DMS53 treated with DMSO at 0.1 percent for 48 hours (cell line): ENCODE measurements at regions not wholly inside any gene's neighbourhood (a gene's known extent, or its start where the extent isn't known, plus 50 kb on each side); places are given as distances from the start of the nearest gene placed in this dataset.
A peak's percentile ranks its signal among the peaks of the same experiment; 100 is the strongest.
"Not testable (repeated sequence)": the region's sequence is repeated elsewhere in the genome, so short reads cannot be mapped to it uniquely, and the experiment has no call there.

ENCODE experiments used
- DNase-seq: peaks from one replicate; lab custom pipeline; 2025; ENCODE audit not compliant: unreplicated experiment; lab: John Stamatoyannopoulos, UW

GRCh38 chr5:161042443-161042842 is 190.4 kb upstream of the ATP10B start:
- DNase-seq = no peak

DNA sequence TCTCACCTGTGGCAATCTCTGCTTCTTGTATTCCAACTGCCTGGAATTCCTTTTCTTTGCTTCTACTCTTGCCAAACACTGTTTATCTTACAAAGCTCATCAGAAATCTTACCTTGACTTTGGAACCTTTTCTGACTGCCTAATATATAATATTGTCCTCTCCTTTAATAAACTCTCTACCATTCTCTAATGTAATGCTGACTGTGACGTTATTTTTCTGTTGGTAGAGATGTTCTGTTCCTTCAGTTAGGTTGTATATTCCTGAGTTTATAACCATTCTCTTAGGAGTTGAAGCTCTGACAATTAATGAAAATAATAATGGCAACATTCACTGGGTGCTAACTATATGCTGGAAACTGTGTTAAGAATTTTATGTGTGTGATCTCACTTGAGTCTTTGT is 188.8 kb upstream of the ATP10B start:
- no peak for DNase-seq

DNA sequence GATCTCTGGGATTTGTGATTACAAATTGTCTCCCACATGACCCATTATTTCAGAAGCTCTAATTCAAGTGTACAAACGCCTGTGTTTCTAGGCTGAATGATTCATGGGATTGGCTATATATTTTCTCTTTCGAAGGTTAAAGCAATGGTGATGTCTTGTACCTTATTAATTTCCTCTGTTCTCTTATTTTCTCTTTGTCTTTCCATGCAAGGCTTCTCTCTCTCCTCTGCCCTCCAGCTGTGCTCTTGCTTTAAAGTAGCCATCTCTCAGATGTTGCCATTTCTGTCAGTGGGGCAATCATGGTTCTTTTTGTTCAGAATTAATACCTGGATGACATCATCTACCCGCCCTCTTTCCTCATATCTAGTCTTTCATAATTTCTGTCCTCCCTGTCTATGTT is 184.3 kb upstream of the ATP10B start:
- no peak for DNase-seq

DNA sequence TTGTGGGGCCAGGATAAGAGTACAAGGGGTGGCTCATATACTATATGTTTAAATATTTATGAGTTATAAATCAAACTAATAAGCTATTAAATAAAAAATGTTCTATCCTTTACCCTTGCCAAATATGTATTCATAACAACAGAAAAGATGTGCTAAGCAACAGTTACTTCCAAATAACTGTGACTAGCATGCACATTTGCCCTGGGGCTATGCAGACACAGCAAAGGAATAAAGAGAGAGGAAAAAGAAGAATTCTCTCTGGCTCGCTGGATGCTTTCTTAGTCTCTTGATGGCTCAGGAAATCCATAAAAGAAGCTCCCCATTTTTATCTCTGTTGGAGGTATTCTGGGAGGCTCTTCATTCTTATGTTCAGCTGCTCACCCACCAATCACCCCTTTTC is 182.4 kb upstream of the ATP10B start:
- DNase-seq = no peak

GRCh38 chr5:161030229-161030628 is 178.2 kb upstream of the ATP10B start:
- no peak for DNase-seq

- DNase-seq = no peak
Measured at GRCh38 chr5:161027763-161028162, 175.8 kb upstream of the ATP10B start.

DNA sequence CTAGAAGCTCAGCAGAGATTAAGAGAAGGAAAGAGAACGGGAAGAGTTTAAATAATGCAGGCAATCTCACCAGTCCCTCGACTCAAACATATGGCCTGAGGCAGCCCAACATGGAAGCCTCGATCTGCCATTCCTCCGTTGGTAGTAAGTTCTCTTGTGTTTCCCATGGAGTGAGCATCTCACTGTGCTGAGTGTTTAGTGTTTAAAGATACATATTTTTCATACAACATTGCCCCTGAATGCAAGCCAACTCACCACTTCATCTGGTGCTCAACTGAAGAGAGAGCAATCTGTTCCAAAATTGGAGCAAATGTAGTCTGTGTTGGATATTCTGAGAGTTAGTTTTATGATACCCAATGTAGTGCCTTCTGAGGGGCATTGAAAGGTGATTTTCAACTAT is 171.5 kb upstream of the ATP10B start:
- no peak for DNase-seq

DNA sequence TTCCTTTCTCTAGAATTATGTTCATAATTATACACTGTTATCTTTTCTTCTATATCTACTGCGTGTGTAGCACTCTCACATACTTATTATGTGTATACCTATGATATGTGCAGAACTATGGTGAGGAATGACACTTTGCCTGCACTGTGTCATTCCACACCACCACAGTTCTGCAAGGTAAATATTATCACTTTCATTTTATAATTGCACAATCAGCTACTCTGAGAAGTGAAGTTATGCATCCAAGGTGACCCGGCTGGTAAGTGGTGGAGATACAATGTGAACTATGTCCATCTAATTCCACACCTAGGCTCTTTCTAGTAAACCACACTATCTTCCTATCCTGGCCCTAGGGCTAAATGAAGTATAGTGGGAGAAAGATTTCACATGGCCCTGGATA is 170.1 kb upstream of the ATP10B start:
- no peak for DNase-seq

- DNase-seq = no peak
Measured at GRCh38 chr5:161009817-161010216, 157.8 kb upstream of the ATP10B start.

DNA sequence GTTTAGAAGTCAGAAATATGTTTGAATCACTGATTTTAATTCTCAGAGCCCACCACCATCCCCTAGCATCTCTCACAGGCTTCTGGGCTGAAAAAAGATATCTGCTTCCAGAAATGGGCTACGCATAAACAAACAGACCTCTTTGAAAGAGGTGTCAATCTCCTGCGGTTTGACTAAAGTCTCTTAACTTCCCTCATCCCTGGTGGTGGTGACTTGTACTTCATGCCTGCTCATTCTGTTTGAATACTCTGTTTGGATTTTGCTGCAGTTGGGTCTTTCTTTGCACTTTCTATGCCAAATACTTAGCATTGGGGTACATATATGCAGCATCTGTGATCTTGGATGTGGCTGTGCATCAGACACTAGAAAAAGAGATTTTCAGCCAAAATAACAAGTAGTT is 157.2 kb upstream of the ATP10B start:
- no peak for DNase-seq

GRCh38 chr5:161007879-161008278 is 155.9 kb upstream of the ATP10B start:
- no peak for DNase-seq

DNA sequence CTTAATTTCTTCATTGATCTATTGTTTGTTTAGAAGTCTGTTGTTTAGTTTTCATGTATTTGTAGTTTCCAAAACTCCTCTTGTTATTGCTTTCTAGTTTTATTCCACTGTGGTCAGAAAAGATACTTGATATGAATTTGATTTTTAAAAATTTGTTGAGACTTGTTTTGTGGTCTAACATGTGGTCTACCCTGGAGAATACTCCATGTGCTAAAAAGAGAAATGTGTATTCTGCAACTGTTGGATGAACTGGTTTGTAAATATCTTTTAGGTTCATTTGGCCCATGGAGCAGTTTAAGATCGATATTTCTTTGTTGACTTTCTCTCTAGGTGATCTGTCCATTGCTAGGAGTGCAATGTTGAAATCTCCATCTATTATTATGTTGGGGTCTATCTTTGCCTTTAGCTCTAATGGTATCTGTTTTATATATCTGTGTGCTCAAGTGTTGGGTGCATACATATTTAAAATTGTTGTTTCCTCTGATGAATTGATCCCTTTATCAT is 150.6 kb upstream of the ATP10B start:
- no peak for DNase-seq

DNA sequence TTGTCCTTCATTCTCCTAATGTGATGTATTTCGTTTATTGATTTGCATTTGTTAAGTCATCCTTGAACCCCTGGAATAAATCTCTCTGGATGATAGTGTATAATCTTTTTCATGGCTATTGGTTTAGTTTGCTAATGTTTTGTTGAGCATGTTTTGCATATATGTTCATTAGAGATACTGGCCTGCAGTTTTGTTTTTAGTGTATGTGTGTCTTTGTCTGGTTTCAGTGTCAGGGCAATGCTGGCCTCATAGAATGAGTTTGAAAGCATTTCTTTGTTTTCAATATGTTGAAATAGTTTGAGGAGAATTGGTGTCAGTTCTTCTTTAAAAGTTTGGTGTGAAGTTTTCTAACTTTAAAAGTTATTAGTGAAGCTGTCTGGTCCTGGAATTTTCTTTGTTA is 149.6 kb upstream of the ATP10B start:
- no peak for DNase-seq

DNA sequence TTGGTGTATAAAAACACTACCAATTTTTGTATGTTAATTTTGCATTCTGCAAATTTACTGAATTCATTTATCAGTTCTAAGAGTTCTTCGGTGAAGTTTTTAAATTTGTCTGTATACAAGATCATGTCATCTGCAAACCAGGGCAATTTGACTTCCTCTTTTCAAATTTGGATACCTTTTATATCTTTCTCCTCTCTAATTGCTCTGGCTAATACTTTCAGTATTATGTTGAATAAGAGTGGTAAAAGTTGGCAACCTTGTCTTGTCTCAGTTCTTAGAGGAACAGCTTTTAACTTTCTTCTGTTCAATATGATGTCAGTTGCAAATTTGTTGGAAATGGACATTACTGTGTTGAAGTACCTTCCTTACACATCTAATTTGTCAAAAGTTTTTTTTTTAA is 149.1 kb upstream of the ATP10B start:
- not testable (repeated sequence) for DNase-seq

- DNase-seq = no peak
Measured at GRCh38 chr5:160991205-160991604, 139.2 kb upstream of the ATP10B start.

DNA sequence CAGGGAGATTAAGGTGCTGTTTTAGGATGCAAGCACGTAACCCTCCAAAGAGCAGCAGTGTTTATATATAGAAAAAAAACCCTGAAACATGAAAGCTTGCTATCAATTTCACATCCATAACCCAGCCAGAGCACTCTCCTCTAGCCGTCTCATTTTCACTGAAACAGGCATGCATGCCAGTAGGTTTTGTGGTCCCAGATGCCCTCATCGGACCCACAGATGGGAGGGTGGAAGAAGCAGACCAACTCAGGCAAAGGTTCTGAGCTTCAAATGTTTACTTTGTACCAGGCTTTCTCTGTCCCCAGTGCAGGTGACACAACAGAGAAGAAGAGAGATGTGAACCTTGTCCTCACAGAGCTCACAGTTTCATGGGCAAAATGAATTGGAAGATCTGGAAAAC is 127.4 kb upstream of the ATP10B start:
- DNase-seq = no peak

DNA sequence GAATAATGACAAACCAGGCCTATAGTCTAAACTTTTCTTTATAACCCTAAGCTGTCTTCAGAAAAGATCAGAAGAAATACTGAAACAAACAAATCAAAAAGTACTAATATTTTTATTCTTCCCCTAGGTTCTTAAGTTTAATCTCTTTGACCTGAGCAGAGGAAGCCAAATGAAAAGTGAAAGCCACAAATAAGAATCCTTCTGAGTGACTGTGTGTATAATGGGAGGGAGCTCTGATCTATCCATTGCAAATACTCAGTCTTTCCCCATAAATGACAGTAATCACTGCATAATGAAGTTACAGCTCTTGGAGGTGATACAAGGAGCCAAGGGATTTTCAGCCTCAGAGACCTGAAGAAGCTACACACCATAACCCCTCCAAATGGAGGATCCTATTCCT is 126.9 kb upstream of the ATP10B start:
- DNase-seq = no peak

GRCh38 chr5:160976181-160976580 is 124.2 kb upstream of the ATP10B start:
- DNase-seq = no peak

DNA sequence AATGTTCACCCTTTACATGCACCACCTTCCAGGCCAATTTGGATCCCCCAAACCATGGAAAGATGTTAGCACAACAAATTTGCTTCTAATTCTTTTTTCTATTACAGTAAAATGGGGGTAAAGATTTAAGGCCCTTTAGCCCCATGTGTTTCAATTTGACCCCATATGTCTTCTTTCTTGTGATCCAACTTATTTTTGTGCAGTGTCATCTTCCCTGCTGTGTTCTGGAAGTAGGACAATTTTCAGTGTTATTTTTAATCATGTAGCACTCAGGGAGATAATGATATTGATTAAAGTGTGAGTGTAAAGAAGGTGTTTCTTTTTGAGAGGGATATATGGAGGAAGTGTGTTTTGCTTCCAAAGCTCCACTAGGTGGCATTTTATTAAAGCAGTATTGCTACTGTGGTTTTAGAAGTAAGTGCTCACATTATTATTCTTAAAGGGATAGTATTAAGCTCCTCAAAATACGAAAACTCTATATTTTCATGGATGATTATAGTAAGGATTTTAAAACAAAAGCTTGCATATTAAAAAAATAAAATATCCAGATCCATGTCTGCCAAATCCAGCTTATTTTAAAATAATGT is 118.7 kb upstream of the ATP10B start:
- DNase-seq = peak; percentile 35

DNA sequence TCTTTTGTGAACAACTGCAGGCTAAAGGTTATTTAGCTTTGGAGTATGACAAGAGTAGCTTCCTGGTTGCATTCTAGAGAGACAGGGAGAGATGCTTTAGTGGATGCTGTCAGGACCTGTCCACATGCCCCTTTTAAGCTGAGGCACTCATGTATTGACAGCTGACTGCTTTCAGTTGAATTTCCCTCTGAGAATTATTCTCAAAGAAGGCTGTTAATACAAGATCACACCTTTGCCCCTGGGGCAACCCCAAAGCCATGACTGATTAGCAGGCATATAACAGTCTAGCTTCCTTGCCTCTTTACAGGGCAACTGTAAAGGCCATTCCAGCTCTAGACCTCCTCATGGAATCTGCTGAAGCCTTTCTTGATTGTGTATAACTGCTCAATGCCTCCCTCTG is 117.6 kb upstream of the ATP10B start:
- no peak for DNase-seq

DNA sequence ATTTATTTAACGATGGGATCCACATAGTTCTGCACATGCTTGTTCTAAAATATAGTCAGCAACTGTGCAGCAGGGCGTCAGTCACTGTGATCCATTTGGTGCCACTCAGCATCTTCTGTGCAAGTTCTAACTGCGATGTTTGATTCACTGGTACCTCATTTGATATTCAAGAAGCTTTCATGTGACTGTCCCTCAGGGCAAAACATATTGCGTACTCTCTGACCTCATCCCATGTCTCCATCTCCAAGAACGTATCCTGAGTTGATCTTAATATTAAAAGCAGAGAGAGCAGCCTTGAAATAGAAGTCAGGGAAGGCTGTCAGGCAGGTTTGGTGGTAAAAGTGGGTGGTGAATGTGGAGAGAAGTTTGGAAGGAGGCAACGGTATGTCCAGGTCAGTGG is 116.5 kb upstream of the ATP10B start:
- DNase-seq = no peak

- no peak for DNase-seq
Measured at GRCh38 chr5:160966921-160967320, 114.9 kb upstream of the ATP10B start.

DNA sequence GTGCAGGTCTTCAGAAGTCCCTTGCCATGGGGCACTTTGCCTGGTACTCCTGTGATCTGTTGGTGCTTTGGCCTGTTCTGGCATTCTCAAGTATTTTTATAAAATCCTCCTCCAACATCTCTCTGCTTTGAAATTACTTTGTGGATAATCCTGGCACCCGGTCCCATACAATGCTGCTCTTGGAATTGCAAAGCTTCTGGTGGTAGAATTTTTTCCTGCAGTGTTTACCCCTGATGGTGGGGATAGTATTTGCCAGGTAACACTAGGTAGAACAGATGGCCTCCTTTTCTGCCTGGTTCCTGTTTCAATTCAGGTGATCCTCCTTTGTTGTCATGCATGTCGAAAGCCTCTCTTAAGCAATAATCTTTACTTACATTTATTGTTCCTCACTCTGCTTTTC is 109.8 kb upstream of the ATP10B start:
- no peak for DNase-seq

- DNase-seq = no peak
Measured at GRCh38 chr5:160961038-160961437, 109.0 kb upstream of the ATP10B start.
